IMR-90 (cell line): ENCODE measurements at regions not wholly inside any gene's neighbourhood (a gene's known extent, or its start where the extent isn't known, plus 50 kb on each side); places are given as distances from the start of the nearest gene placed in this dataset.

Source experiments
- ATAC-seq: fragments of 200-7000 bp; cut with Tn5 transposase; 2 replicates; pipeline ENCODE4 v1.9.1; 2020; ENCODE audit warnings: low read depth, mild to moderate bottlenecking, moderate library complexity
- BruUV-seq: library from RNA; stranded (reverse); fragments of 400-500 nt; replicated peaks from 2 replicates; lab custom pipeline; 2021; lab: Mats Ljungman, UMichigan
- CTCF ChIA-PET: fragments of 300-600 bp; formaldehyde crosslinking; extraction: SDS; loops from one replicate; lab custom pipeline; 2021; ENCODE audit warnings: antibody characterized with exemption; lab: Yijun Ruan, JAX
- POLR2A ChIA-PET: fragments of 300-600 bp; sonication (Branson Sonifier 250); formaldehyde crosslinking; loops from one replicate; lab custom pipeline; 2022; ENCODE audit warnings: antibody characterized with exemption; ENCODE audit not compliant: unreplicated experiment; lab: Charles Lee
- DNase-seq: peaks from one replicate; pipeline ENCODE4 v3.0.0; 2013
- H2AFZ ChIP-seq: replicated peaks from 2 replicates; pipeline ENCODE3; 2013; ENCODE audit warnings: low read length, mild to moderate bottlenecking; ENCODE audit not compliant: poor library complexity
- H2AK5ac ChIP-seq: 2 replicates; pipeline ENCODE4 v1.6.1; 2013; ENCODE audit warnings: low read depth, low read length, inconsistent platforms
- H2AK9ac ChIP-seq: replicated peaks from 2 replicates; pipeline ENCODE3; 2013; ENCODE audit warnings: mild to moderate bottlenecking, low read depth, low read length, moderate library complexity; ENCODE audit not compliant: poor library complexity
- H2BK120ac ChIP-seq: 2 replicates; pipeline ENCODE4 v1.6.1; 2013; ENCODE audit warnings: low read depth, low read length, inconsistent platforms
- H2BK15ac ChIP-seq: 3 replicates; pipeline ENCODE4 v1.6.1; 2013; ENCODE audit warnings: low read depth, low read length, inconsistent platforms
- H2BK20ac ChIP-seq: 2 replicates; pipeline ENCODE4 v1.6.1; 2013; ENCODE audit warnings: low read depth, mild to moderate bottlenecking, inconsistent platforms, low read length, moderate library complexity
- H2BK5ac ChIP-seq: 2 replicates; pipeline ENCODE4 v1.6.1; 2013; ENCODE audit warnings: mild to moderate bottlenecking, low read depth, low read length, inconsistent platforms; ENCODE audit not compliant: poor library complexity, severe bottlenecking
- H3K14ac ChIP-seq: replicated peaks from 2 replicates; pipeline ENCODE4 v1.6.1; 2013; ENCODE audit warnings: low read depth, low read length, inconsistent platforms
- H3K18ac ChIP-seq: 2 replicates; pipeline ENCODE4 v1.6.1; 2013; ENCODE audit warnings: low read depth, low read length, control low read depth
- H3K23ac ChIP-seq: 2 replicates; pipeline ENCODE4 v1.6.1; 2013; ENCODE audit warnings: low read depth, low read length, inconsistent platforms
- H3K27ac ChIP-seq: 2 replicates; pipeline ENCODE4 v1.5.1; 2013; ENCODE audit warnings: mild to moderate bottlenecking, control low read depth, low read length; ENCODE audit not compliant: insufficient read depth
- H3K27me3 ChIP-seq: 2 replicates; pipeline ENCODE4 v1.6.1; 2013; ENCODE audit warnings: low read length; ENCODE audit not compliant: control insufficient read depth, insufficient read depth
- H3K36me3 ChIP-seq: 2 replicates; pipeline ENCODE4 v1.6.1; 2013; ENCODE audit warnings: low read length, mixed read lengths; ENCODE audit not compliant: control insufficient read depth, insufficient read depth
- H3K4ac ChIP-seq: 2 replicates; pipeline ENCODE4 v1.6.1; 2013; ENCODE audit warnings: low read depth, low read length, inconsistent platforms
- H3K4me1 ChIP-seq: 2 replicates; pipeline ENCODE4 v1.6.1; 2013; ENCODE audit warnings: low read length, mixed read lengths; ENCODE audit not compliant: control insufficient read depth, insufficient read depth
- H3K4me2 ChIP-seq: 2 replicates; pipeline ENCODE4 v1.6.1; 2013; ENCODE audit warnings: low read depth, mild to moderate bottlenecking, control low read depth, low read length, moderate library complexity
- H3K4me3 ChIP-seq: 2 replicates; pipeline ENCODE4 v1.5.1; 2013; ENCODE audit warnings: low read depth, mild to moderate bottlenecking, control low read depth, low read length, moderate library complexity; ENCODE audit not compliant: insufficient read depth
- H3K56ac ChIP-seq: 2 replicates; pipeline ENCODE4 v1.6.1; 2013; ENCODE audit warnings: low read length, inconsistent platforms; ENCODE audit not compliant: insufficient read depth; ENCODE audit errors: extremely low read depth
- H3K79me1 ChIP-seq, 2 experiments: 2 replicates each; pipeline ENCODE4 v1.6.1; 2013; ENCODE audit warnings: low read length in 2 of 2, inconsistent platforms in 1 of 2, low read depth in 1 of 2
- H3K9ac ChIP-seq: 2 replicates; pipeline ENCODE4 v1.6.1; 2013; ENCODE audit warnings: low read depth, low read length, control low read depth
- H3K9me1 ChIP-seq: 2 replicates; pipeline ENCODE4 v1.6.1; 2013; ENCODE audit warnings: low read length, inconsistent platforms; ENCODE audit not compliant: insufficient read depth
- H3K9me3 ChIP-seq: 2 replicates; pipeline ENCODE4 v1.6.1; 2013; ENCODE audit warnings: low read length; ENCODE audit not compliant: control insufficient read depth, insufficient read depth
- H4K20me1 ChIP-seq: 2 replicates; pipeline ENCODE4 v1.6.1; 2013; ENCODE audit warnings: low read length, inconsistent platforms; ENCODE audit not compliant: insufficient read depth
- H4K5ac ChIP-seq: 2 replicates; pipeline ENCODE4 v1.6.1; 2013; ENCODE audit warnings: mild to moderate bottlenecking, low read depth, low read length, control low read depth
- H4K8ac ChIP-seq, 2 experiments: 2 replicates each; pipeline ENCODE4 v1.6.1; 2013; ENCODE audit warnings: low read depth in 2 of 2, low read length in 2 of 2, control low read depth in 1 of 2, inconsistent platforms in 1 of 2
- H4K91ac ChIP-seq: 2 replicates; pipeline ENCODE4 v1.6.1; 2013; ENCODE audit warnings: low read depth, low read length, inconsistent platforms; ENCODE audit not compliant: insufficient read depth
- NFE2L2 ChIP-seq: fragments of 150-350 bp; IDR thresholded peaks from 2 replicates; pipeline ENCODE4 v1.6.1; 2016; ENCODE audit warnings: low read depth, mild to moderate bottlenecking, low read length
- POLR2A ChIP-seq: IDR thresholded peaks from 2 replicates; pipeline ENCODE4 v1.6.1; 2012; ENCODE audit warnings: mild to moderate bottlenecking, low read depth, low read length
- RAD21 ChIP-seq: IDR thresholded peaks from 2 replicates; pipeline ENCODE4 v1.6.1; 2012; ENCODE audit warnings: low read length, improper control_type of control experiment
- SMC3 ChIP-seq: fragments of 150-350 bp; IDR thresholded peaks from 2 replicates; pipeline ENCODE4 v1.6.1; 2016; ENCODE audit warnings: low read depth, mild to moderate bottlenecking, antibody characterized with exemption, low read length, moderate library complexity
- WGBS, 2 experiments: methylation state at CpG; one replicate each; pipeline versions ENCODE4 v1.1.5 to v1.1.7; 2013; ENCODE audit warnings: missing lambda C conversion rate in 2 of 2; ENCODE audit not compliant: insufficient read length in 1 of 2; ENCODE audit errors: extremely low coverage in 2 of 2; 5-methylcytosine and 5-hydroxymethylcytosine counted together
- dilution Hi-C: fragments of 300-500 bp; cut with HindIII; formaldehyde crosslinking; loops from one replicate; pipeline ENCODE4 v1.14.3; 2018; ENCODE audit warnings: low sequenced_read_pairs; ENCODE audit not compliant: unreplicated experiment
- in situ Hi-C: fragments of 300-500 bp; cut with MboI; formaldehyde crosslinking; loops from 3 replicates; pipeline ENCODE4 v1.14.3; 2019; ENCODE audit warnings: low sequenced_read_pairs, inconsistent platforms, mixed read lengths
- intact Hi-C: fragments of 100-400 bp; cut with micrococcal nuclease; formaldehyde crosslinking; loops from 2 replicates; pipeline ENCODE4 v1.10.0; 2022

GRCh38 chrX:20739038-20739745, 472.5 kb upstream of the RPS6KA3 start:
- 100% methylated on average over 1 of the region's 3 CpGs; no CpG with 5 or more reads in 1 of the 2 experiments for WGBS, 2 experiments
- no peak overlapping the region for H2AFZ ChIP-seq
- dilution Hi-C loops, result no loop called here

More at GRCh38 chrX:20739038-20739745, 472.5 kb upstream of the RPS6KA3 start:
- ChIA-PET CTCF (no interaction called here), POLR2A (no interaction called here)
- Histone ChIP-seq H3K36me3 (no peaks in the 10 kb centered on the region), H3K4me2 (no peak overlapping the region), H3K27me3 (no peaks in the 10 kb centered on the region), H3K4me1 (no peaks in the 10 kb centered on the region), H2BK120ac (no peak overlapping the region), H2BK5ac (no peak overlapping the region), H4K20me1 (no peaks in the 10 kb centered on the region), H3K9ac (no peak overlapping the region), H4K5ac (no peak overlapping the region), H2AK5ac (no peak overlapping the region), H2AK9ac (no peak overlapping the region), H3K4me3 (no peak overlapping the region), H3K4ac (no peak overlapping the region), H4K8ac (no peak overlapping the region), H3K18ac (no peak overlapping the region), H3K27ac (no peak overlapping the region), H3K9me3 (no peaks in the 10 kb centered on the region), H3K79me1 (no peaks in the 10 kb centered on the region), H4K91ac (no peak overlapping the region), H2BK15ac (no peak overlapping the region), H3K9me1 (no peaks in the 10 kb centered on the region), H3K23ac (no peak overlapping the region), H3K14ac (no peak overlapping the region), H3K56ac (no peak overlapping the region), H2BK20ac (no peak overlapping the region)
- no TSS peak for BruUV-seq
- ATAC-seq (no peak), DNase-seq (no peak)
- no peak for TF ChIP-seq RAD21
- TF ChIP-seq SMC3, result no peak
- no peak for TF ChIP-seq NFE2L2
- no peak for TF ChIP-seq POLR2A
- in situ Hi-C loops, result no loop called here
- intact Hi-C loops, result no loop called here
